ENCODE measurements at regions not wholly inside any gene's neighbourhood (a gene's known extent, or its start where the extent isn't known, plus 50 kb on each side); places are given as distances from the start of the nearest gene placed in this dataset.
A peak's percentile ranks its signal among the peaks of the same experiment; 100 is the strongest.
"Not testable (repeated sequence)": the region's sequence is repeated elsewhere in the genome, so short reads cannot be mapped to it uniquely, and the experiment has no call there.

DNA sequence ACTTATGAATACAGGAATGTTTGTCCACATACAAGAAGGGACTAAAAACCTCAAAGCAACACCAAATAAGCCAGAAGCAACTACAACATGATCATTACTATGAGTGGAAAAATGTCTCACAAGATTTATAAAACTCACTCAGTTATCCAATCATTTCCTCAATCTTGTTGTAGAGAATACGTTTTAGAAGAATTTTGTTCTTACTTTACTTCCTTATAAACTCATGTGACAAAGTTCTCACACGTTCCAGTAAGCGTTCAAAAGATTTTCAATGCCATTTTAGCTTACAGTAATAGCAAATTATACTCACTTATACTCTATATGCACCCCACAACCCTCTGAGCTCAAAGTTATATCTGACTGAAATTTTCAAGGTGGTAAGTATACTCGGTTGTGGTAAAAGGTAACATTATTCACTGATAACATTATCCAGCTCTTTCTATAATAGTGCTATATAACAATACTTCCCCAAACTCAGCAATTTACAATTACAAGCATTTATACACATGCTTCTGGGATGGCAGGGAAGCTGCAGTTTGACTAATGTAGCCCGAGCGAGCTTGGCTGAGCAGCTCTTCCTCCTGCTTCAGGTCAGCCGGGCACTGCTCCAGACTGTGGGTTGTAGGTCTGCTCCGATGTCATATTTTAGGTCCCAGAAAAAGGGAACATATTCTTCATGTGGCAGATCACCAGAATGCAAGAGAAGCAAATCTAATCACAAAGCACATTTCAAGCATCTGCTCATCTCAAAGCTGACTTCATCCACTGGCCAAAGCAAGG is 226.3 kb downstream of the RCHY1 start:
- DNase-seq, result no peak

DNA sequence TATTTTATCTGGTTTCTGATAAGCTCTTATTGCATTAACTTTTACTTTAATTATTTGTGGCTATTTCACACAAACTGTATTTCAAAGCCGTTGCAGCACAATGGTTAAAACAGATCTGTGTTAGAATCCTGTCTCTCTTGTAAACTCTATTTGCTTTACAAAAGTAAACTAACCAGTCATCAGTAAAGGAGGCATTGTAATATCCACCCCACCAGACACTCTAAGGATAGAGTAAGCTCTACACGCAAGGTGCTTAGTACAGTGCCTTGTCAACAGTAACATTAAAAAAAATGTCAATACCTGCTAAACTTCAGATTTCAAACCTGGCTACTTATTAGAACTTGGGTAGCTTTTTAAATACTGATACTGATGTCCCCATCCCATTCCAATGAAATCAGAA is 228.4 kb downstream of the RCHY1 start:
- no peak for DNase-seq

DNA sequence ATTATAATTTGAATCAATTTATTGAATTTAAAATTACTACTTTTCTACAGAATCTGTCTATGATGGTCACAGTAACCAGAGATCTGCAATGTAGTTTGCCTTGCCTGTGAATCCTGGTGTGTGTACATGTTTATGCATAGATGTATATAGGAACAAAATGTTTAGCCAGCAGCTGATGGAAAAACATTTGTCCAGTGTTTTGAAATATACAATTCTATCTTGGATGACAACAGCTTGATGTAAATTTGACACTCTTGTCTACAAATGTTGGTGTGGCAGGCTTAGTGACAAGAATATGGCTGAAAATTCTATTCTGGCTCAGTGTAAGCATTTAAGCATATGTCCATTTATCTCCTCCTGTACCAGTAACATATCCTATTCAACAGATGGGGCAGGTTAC is 229.4 kb downstream of the RCHY1 start:
- DNase-seq, result no peak

DNA sequence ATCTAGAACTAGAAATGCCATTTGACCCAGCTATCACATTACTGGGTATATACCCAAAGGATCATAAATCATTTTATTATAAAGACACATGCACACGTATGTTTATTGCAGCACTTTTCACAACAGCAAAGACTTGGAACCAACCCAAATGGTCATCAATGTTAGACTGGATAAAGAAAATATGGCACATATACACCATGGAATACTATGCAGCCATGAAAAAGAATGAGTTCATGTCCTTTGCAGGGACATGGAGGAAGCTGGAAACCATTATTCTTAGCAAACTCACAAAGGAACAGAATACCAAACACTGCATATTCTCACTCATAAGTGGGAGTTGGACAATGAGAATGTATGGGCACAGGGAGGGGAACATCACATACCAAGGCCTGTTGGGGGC is 233.7 kb downstream of the RCHY1 start:
- not testable (repeated sequence) for DNase-seq

DNA sequence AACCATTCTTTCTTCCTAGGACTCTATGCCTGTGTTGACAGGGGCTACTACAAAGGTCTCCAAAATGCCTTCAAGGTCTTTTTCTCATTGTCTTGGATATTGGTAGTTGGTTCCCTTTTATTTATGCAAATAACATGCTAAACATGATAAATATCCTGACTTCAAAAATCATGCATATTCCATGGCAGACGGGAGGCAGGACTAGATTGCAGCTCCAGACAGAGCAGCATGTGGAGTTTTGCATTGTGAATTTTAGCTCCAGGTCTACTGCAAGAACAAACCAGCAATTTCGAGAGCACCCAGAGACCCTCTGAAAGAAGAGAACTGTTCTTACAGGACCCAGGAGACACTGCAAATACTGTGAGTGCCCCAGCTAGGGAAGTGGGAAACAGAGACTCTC is 254.9 kb downstream of the RCHY1 start:
- DNase-seq, result no peak

DNA sequence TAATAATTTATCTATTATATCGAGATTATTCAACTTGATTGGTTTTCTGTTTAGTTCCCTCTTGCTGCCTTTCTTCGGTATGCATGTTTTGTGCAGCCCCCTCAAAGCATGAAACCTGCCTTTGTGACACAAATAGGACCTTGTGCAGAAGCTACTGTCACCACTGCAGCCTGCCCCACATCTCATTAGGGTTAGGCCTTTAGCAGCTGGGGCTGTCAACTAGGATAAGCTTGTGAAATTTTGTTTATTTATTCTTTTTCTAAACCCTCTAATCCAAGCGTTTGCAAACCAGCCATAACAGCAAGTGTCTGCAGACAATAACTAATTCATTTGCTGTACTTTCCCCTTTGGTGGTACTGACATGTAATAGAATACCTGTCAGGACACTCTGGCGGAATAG is 258.9 kb downstream of the RCHY1 start:
- no peak for DNase-seq

DNA sequence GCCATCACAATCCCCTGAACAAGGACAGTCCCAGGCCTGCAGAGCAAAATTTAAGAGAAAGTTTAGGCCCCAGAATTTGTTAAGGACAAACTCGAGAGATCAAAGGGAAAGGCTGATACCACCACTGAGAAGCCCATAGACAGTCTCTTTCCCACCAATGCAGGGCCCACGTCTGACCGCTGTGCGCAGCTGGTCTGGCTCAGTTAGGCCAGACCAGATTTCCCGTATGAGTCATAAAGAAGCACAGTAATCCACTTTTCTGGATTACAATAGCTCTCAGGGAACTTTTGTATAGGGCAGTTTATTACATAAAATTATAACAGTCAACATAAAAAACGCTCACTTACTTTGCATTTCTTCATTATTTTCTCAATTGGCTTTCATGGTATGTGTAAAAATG is 259.5 kb downstream of the RCHY1 start:
- DNase-seq, result no peak

DNA sequence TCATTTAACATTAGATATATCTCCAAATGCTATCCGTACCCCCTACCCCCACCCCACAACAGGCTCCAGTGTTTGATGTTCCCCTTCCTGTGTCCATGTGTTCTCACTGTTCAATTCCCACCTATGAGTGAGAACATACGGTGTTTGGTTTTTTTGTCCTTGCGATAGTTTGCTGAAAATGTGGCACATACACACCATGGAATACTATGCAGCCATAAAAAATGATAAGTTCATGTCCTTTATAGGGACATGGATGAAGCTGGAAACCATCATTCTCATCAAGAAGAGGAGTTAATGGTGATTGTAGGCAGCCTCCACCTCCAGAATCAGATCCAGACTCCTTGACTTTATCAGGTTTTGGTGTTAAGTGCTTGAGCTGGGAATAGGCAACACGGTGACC is 261.1 kb downstream of the RCHY1 start:
- not testable (repeated sequence) for DNase-seq

DNA sequence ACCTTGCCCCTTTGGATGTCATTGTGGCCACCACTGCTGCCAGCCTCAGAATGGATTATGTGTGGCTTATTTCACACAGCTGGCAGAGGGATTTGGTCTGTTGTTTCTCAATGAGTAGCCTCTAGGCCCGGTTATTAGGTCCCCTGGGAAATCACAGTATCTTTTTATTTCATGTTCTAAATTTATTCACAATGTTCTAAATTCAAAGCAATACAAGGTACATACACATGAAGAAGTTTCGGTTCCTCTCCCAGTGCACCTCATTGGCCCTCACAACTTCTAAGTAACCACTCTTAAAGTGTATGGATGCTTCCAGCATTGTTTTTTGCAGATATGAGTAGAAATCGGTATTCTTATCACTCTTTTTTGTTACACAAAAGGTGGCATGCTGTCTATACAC is 262.7 kb downstream of the RCHY1 start:
- DNase-seq, result no peak

DNA sequence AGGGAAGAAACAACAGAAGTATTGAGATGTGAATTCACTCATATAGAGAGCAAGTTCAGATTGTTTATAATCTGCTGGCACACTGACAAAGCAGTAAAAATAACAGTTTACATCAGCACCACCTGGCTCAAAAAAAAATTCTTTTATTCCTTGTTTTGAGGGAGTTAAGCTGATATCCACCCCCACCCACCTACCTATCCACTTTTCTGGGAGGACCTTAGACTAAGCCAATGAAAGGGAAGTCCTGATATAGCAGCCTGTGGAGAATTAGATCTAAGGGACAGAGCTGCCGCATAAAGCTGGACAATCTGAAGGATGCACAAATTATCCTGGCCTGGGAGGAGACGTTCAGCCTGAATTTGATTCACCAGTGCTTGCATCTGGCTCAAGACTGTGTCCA is 264.5 kb downstream of the RCHY1 start:
- DNase-seq, result no peak

DNA sequence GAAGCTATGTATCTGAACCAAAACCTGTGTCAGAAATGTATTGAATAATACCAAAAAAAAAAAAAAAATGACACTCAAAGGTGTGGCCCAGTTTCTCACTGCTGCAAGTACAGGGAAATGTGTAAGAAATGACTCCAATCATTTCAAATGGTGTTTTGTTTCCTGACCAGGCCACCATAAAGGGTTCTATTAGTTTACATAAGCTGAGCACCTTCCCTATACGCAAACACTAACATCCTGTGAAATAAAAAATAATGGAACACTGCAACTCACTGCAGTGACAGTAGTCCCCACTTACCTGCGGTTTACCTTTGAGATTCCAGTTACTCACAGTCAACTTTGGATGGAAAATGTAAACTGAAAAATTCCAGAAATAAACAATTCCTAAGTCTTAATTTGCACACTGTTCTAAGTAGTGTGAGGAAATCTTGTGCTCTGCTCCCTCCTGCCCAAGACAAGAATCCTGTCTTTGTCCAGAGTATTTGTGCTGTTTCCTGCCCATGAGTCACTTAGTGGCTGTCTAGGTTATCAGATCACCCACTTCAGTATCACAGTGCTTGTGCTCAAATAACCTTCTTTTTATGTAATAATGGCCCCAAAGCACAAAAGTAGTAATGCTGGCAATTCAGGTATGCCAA is 265.3 kb downstream of the RCHY1 start:
- DNase-seq, result no peak

DNA sequence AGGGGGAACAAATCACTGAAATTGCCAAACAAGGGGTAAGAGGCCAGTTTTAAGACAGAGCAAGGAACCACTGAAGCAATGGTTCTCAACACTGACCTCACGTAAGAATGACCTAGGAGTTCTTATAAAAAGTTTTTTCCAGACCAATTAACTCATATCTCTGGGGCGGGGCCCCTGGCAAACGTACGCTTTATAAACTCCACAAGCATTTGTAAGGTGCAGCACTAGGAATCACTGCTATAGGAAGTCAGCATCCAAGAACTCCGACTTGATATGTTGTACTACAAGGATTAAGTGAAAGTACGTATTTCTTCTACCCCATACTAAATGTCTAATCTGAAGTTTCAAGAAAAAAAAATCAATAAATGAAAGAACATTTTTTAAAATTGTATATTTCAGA is 269.9 kb downstream of the RCHY1 start:
- DNase-seq, result no peak

DNA sequence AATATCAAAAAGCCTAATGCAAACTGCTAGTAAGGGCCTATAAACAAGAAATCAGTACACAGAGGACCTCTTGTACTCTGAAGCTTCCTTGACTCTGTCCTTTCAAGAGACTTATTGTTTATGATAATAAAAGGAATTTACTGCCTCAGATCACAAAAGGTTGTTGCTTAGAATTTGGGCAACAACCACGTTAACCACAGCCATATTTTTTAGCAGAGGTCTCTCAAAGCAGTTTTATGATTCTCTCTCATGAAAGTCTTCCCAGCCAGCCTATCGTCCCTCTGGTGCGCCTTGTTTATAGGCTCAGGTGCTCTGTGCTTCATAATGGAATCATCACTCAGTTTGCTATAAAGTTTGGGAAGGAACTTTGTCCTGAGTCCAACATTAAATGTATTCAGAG is 270.6 kb downstream of the RCHY1 start:
- no peak for DNase-seq

DNA sequence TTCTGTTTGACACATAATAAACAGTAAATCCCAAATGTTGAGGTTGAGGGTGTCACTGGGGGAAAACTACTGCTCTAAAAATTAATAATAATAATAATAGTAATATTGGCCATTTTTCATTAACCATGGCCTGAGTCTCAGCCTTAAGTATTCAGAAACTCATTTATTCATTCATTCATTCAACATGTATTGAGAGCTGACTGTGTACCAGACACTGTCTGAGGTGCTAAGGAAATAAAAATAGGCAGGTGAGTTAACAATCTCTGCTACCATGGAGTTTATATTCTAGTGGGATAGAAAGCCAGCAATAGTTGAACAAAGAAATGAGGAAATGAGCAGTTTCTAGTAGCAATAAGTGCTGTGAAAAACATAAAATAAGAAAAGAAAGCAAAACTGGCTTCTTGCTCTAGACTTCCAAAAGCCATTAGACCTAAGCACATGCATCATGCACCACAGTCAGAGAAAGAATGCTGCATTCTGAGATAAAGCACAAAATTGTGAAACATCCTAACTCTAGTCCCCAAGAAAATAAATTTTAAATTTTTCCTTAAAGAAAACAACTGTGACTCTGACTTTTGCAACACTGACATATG is 278.7 kb downstream of the RCHY1 start:
- no peak for DNase-seq

DNA sequence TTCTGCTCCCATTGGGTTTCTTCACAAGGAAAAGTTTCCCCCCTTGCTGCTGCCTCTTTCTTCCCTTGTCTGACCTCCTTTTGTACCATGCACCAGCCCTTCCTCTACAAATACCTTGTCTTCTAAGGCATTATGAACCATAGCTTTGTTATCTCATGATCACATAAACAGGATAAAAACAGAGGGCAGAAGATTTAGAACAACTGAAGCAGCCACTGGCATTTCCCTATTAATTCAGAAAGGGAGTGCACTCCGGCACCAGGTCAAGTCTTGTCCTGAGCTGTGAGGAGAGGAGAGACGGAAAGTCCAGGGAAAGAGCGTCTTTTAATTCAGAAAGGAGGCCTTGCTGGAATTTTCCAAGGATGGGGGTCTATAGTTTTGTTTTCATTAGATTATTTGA is 281.7 kb downstream of the RCHY1 start:
- no peak for DNase-seq

DNA sequence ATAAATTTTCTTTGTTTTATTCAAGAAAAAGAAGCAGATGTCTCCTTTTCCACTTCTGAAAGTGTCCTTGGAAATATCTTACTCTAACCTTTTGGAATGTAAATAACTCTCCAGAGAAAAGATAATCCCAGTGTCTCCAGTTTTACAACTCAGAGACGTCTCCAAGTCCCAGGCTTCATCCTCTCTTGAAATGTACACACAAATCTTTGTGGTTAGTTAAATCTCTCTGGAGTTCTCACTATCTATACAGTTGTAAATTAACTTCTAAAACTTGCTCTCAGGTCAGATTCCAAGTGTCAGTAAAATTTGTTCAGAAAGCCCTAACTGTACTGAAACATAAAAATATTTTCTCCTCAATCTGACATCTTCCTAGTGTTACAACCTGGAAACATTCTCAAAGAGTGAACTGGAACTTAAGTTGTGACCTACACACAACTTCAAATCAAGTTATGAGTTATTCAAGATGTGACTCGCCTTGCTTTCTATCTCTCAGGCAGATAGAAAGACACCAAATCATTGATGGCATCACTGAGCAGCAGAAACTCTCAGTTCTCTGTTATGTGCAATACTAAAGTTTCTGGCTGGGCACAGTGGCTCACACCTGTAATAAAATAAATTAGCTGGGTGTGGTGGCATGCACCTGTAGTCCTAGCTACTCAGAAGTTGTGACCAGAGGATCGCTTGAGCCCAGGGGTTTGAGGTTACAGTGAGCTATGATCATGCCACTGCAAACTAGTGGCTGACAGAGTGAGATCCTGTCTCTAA is 284.2 kb downstream of the RCHY1 start:
- peak; percentile 3 for DNase-seq

DNA sequence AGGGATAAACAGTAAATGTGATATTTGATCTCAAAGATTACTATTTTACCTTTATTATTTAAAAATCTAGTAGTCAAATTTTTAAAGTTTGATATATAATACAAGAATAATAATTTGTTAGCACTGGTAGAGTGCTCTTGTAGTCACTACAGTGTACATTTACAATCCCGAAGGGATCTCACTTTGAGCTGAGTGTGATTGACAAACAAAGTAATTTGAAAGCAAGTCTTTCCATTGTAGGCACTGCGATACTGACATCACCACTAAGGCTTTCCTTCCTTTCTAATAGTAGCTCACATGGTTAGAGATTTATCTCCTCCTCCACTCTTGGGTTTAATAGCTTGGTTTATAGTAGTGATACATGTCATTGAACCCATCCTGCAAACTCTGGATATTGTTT is 280.6 kb downstream of the PARM1 start:
- no peak for DNase-seq

DNA sequence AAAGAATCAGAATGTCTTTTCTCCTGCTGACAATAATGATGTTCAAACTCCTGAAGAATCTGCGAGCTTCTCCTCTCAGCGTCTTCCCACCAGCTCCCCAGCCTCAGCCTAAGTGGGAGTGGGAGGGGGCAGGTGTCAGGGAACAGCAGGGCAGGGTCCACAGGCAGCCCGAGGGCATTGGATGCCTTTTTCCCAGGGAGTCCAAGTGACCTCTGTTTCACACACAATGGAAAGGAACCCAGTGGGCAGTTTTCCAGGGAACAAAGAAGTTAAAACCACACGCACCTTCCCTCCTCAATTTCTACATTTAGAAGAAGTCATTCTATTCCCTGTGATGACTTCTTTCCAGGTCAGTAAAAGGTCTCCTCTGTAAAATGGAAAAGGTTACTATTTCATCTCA is 278.5 kb downstream of the PARM1 start:
- no peak for DNase-seq

DNA sequence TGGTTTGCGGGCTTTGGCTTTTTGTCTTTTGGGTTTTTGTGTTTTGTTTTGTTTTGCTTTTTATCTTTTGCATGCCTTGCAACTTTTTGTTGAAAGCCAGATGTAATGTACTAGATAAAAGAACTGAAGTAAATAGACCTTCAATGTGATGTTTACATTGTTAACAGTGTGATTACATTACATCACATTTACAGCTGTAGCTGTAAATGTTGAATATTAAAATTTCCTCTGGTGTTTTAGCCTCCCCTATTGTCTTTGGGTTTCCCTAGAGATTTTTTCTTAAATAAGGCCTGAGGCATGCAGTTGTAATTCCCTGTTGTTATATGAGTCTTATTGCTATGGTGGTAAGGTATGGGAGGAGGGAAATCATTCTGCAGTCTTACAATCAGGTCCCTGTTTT is 275.0 kb downstream of the PARM1 start:
- DNase-seq, result no peak

DNA sequence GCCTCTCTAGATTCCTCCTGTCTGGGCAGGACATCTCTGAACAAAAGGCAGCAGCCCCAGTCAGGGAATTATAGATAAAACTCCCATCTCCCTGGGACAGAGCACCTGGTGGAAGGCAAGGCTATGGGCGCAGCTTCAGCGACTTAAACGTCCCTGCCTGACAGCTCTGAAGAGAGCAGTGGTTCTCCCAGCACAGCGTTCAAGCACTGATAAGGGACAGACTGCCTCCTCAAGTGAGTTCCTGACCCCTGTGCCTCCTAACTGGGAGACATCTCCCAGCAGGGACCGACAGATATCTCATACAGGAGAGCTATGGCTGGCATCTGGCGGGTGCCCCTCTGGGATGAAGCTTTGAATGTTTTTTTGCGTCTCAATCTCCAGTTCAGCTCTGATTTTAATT is 262.2 kb downstream of the PARM1 start:
- DNase-seq, result no peak

DNA sequence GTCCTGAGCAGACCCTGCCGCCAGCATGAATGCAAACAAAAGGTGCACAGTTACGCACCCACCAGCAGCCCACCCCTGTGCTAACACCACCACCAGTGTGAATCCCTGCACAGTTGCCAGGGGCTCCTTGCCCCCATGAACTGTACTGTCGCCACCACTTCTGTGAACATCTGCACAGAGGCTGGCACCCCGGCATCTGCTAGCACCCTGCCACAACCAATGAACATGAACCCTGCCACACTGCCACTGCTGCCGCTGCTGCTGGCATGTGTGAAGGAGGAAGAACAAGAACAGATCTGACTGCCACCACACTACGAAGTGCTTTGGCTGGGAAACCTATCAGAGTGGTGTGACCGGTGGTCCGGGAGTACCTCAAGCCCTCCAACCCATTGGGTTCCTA is 261.3 kb downstream of the PARM1 start:
- no peak for DNase-seq

DNA sequence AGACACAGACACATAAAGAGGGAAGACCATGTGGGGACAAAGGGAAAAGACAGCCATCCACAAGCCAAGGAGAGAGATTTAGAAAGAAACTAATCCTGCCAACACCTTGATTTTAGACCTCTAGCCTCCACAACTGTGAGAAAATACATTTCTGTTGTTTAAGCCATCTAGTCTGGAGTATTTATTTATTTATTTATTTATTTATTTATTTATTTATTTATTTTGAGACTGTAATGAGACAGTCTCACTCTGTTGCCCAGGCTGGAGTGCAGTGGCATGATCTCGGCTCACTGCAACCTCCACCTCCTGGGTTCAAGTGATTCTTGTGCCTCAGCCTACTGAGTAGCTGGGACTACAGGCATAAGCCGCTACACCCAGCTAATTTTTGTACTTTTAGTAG is 259.3 kb downstream of the PARM1 start:
- DNase-seq, result not testable (repeated sequence)

DNA sequence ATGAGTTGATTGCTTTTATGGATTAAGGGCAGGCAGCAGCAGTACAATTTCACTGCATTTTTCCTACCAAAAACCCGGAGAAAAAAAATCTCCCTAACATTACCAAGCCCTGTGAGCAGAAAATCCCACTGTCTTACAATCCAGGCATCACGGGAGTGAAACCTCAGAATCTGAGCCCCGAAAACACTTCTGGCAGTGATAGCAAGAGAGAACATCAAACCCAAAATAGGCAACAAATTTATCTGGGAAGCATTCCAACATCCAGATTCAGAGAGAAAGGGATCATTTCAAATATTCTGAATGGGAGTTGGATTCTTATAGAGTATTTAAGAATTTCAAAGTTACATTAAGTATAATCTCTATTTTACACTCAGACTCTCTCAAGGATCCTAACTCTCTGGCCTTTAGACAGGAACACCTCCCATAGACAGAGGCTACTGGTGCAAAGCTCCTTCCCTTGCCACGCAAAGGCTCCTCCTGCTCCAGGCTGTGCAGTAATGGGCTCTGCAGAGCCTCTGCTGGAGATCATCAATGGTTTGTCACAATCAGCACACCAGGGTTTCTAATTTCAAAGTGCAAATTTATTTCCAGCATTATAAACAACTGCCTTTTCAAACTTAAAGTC is 256.9 kb downstream of the PARM1 start:
- DNase-seq, result no peak

All from fibroblast of skin of right biceps (primary cell).